SU-DHL-6 (cell line): ENCODE measurements at regions not wholly inside any gene's neighbourhood (a gene's known extent, or its start where the extent isn't known, plus 50 kb on each side); places are given as distances from the start of the nearest gene placed in this dataset.

Experiments
- H2AFZ ChIP-seq: fragments of 200-600 bp; sonication (generic); 2 replicates; pipeline ENCODE4 v1.6.1; 2014; ENCODE audit warnings: low read depth, mild to moderate bottlenecking, moderate library complexity, mixed read lengths, antibody characterized with exemption, low read length; ENCODE audit not compliant: severe bottlenecking
- H3F3A ChIP-seq: fragments of 200-600 bp; shearing (Covaris generic); 2 replicates; pipeline ENCODE4 v1.6.0; 2016; ENCODE audit warnings: antibody characterized with exemption, mild to moderate bottlenecking; ENCODE audit not compliant: insufficient read depth
- H3K27ac ChIP-seq: fragments of 200-600 bp; sonication (generic); 2 replicates; pipeline ENCODE4 v1.5.1; 2016; ENCODE audit warnings: low read depth, mild to moderate bottlenecking, low read length, moderate library complexity, mixed read lengths
- H3K27me3 ChIP-seq: fragments of 200-600 bp; sonication (generic), shearing (Covaris generic); 2 replicates; pipeline ENCODE4 v1.6.0; 2014; ENCODE audit warnings: mild to moderate bottlenecking, low read length
- H3K36me3 ChIP-seq: fragments of 200-600 bp; sonication (generic); 2 replicates; pipeline ENCODE4 v1.6.1; 2014; ENCODE audit warnings: mild to moderate bottlenecking, low read length, mixed read lengths
- H3K4me2 ChIP-seq: fragments of 300-600, 200-600 bp; shearing (Covaris generic), sonication (generic); 2 replicates; pipeline ENCODE4 v1.6.0; 2014; ENCODE audit warnings: low read length, low read depth, mild to moderate bottlenecking; ENCODE audit not compliant: poor library complexity, severe bottlenecking
- H3K4me3 ChIP-seq: fragments of 200-600 bp; sonication (generic); 2 replicates; pipeline ENCODE4 v1.5.1; 2014; ENCODE audit warnings: antibody characterized with exemption, low read length, mild to moderate bottlenecking, mixed read lengths; ENCODE audit not compliant: insufficient read depth, poor library complexity, severe bottlenecking
- H3K79me2 ChIP-seq: fragments of 200-600 bp; sonication (generic); 2 replicates; pipeline ENCODE4 v1.6.1; 2014; ENCODE audit warnings: mild to moderate bottlenecking, low read length, moderate library complexity; ENCODE audit not compliant: insufficient read depth
- H3K9ac ChIP-seq: fragments of 200-600 bp; sonication (generic); 2 replicates; pipeline ENCODE4 v1.7.0; 2014; ENCODE audit warnings: mild to moderate bottlenecking, low read length
- H3K9me2 ChIP-seq: fragments of 200-600 bp; sonication (generic); replicated peaks from 2 replicates; pipeline ENCODE4 v1.6.1; 2014; ENCODE audit warnings: low read length; ENCODE audit not compliant: insufficient read depth
- H3K9me3 ChIP-seq: fragments of 200-600 bp; sonication (generic); 2 replicates; pipeline ENCODE4 v1.6.1; 2014; ENCODE audit warnings: low read length, mixed read lengths; ENCODE audit not compliant: insufficient read depth
- H4K20me1 ChIP-seq: fragments of 200-600 bp; sonication (generic); 2 replicates; pipeline ENCODE4 v1.6.1; 2014; ENCODE audit warnings: low read depth, mild to moderate bottlenecking, antibody characterized with exemption, low read length, moderate library complexity, mixed read lengths
- EZH2phosphoT487 ChIP-seq: fragments of 200-600 bp; sonication (generic), shearing (Covaris generic); conservative IDR thresholded peaks from 2 replicates; pipeline ENCODE4 v1.6.1; 2018; ENCODE audit warnings: mild to moderate bottlenecking, antibody characterized with exemption, low read length, moderate library complexity, mixed read lengths
- TF ChIP-seq, protein P1 (sequence below): fragments of 200-600 bp; sonication (generic); IDR thresholded peaks from one replicate; pipeline ENCODE4 v1.5.1; 2017; ENCODE audit warnings: antibody characterized with exemption, mild to moderate bottlenecking, low read length, moderate library complexity; ENCODE audit not compliant: insufficient read depth, poor library complexity, severe bottlenecking

DNA sequence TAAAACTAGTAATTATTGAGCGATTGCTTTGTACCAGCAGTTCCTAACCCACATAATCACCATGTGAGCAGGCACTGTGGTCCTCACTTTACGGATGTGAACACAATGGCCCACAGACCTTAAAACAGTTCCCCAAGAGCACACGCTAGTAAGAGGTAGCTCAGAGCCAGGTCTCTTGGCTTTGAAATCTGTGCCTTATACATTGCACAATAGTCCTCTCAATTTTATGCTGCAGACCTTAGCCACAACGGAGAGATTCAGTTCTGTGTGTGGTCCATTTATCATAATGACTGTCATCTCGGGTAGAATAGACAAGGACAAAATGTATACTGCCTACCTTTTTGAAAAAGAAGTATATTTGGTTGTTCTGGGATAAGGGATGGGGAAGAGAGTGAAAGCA, 289.0 kb upstream of the ANKRD55 start:
- Histone ChIP-seq H3K9ac (no peak overlapping the region), H3K4me2 (no peak overlapping the region), H3K36me3 (no peaks in the 10 kb centered on the region), H2AFZ (no peak overlapping the region), H3K27me3 (no peaks in the 10 kb centered on the region), H3F3A (no peaks in the 10 kb centered on the region), H3K27ac (no peak overlapping the region), H3K9me2 (no peaks in the 10 kb centered on the region), H3K79me2 (no peaks in the 10 kb centered on the region), H4K20me1 (no peaks in the 10 kb centered on the region), H3K4me3 (no peak overlapping the region), H3K9me3 (no peaks in the 10 kb centered on the region)
- no peak for TF ChIP-seq EZH2phosphoT487
- TF ChIP-seq, protein P1, sequence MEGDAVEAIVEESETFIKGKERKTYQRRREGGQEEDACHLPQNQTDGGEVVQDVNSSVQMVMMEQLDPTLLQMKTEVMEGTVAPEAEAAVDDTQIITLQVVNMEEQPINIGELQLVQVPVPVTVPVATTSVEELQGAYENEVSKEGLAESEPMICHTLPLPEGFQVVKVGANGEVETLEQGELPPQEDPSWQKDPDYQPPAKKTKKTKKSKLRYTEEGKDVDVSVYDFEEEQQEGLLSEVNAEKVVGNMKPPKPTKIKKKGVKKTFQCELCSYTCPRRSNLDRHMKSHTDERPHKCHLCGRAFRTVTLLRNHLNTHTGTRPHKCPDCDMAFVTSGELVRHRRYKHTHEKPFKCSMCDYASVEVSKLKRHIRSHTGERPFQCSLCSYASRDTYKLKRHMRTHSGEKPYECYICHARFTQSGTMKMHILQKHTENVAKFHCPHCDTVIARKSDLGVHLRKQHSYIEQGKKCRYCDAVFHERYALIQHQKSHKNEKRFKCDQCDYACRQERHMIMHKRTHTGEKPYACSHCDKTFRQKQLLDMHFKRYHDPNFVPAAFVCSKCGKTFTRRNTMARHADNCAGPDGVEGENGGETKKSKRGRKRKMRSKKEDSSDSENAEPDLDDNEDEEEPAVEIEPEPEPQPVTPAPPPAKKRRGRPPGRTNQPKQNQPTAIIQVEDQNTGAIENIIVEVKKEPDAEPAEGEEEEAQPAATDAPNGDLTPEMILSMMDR = no peak

DNA sequence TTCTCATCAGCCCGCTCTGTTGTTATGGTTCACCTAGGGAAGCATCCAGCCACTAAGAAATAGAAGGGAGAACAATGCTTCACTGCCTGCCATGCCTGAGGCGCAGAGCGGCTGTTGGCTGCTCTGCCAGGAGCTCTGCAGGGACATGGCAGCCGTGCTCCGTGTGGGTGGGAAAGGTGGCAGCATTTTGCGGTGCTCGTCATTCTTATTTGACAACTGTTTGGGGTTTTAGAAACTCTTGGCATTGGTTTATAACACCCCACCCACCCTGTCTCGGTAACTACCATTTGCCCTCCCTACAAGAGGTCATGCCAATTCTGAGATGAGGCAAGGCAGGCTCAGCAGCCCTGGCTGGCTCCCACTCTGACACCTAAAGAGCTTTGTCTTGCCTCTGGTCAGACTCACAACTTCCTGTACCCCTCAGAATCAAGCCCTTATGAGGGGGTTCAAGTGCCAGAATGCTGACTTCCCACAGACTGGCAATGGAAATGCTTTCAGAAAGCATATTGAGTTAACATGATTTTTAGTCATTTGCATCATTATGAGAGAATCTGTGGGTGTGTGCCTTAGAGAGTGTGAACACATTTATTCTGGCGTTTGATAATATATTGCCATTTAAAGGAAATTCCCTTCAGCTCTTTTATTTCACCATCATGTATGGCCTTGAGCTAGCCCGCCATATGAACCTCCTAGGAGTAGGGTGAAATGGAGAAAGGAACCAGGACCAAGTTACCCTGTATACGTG, 288.0 kb upstream of the ANKRD55 start:
- no peak for TF ChIP-seq EZH2phosphoT487
- TF ChIP-seq, protein P1 = no peak
- Histone ChIP-seq H3K4me2 (no peak overlapping the region), H3K79me2 (no peaks in the 10 kb centered on the region), H3K27me3 (no peaks in the 10 kb centered on the region), H3K9ac (no peak overlapping the region), H3F3A (no peaks in the 10 kb centered on the region), H3K9me2 (no peaks in the 10 kb centered on the region), H3K27ac (no peak overlapping the region), H3K4me3 (no peak overlapping the region), H3K9me3 (no peaks in the 10 kb centered on the region), H2AFZ (no peak overlapping the region), H3K36me3 (no peaks in the 10 kb centered on the region), H4K20me1 (no peaks in the 10 kb centered on the region)

DNA sequence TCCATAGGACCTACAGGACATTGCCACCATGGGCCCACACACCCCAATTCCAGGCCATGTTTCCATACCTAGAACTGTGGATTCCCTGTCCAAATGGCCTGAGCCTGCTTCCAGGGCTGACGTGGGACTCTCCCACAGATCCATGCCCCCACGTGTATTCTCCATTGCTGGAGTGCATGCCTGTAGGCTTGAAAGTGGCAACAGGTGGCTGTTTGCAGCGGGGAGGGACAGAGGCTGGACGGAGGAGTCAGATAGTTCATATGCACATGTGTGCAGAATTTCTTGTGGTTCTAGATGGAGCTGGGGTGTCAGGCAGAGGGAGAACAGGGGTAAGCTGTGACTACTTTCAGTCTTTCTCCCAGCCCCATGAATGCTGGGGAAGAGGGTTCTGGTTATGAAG, 285.7 kb upstream of the ANKRD55 start:
- no peaks in the 10 kb centered on the region for H3F3A ChIP-seq
- no peaks in the 10 kb centered on the region for H3K36me3 ChIP-seq
- no peak overlapping the region for H3K27ac ChIP-seq
- H3K9ac ChIP-seq = no peak overlapping the region
- H4K20me1 ChIP-seq = no peaks in the 10 kb centered on the region
- no peaks in the 10 kb centered on the region for H3K9me2 ChIP-seq
- no peaks in the 10 kb centered on the region for H3K9me3 ChIP-seq
- H3K79me2 ChIP-seq = no peaks in the 10 kb centered on the region
- H3K4me3 ChIP-seq = no peak overlapping the region
- TF ChIP-seq, protein P1 = no peak
- no peak for TF ChIP-seq EZH2phosphoT487
- no peaks in the 10 kb centered on the region for H3K27me3 ChIP-seq
- H2AFZ ChIP-seq = no peak overlapping the region
- H3K4me2 ChIP-seq = no peak overlapping the region
